GM19395 (cell line): ENCODE measurements at regions not wholly inside any gene's neighbourhood (a gene's known extent, or its start where the extent isn't known, plus 50 kb on each side); places are given as distances from the start of the nearest gene placed in this dataset.
"Not testable (repeated sequence)": the region's sequence is repeated elsewhere in the genome, so short reads cannot be mapped to it uniquely, and the experiment has no call there.

Experiments
- ATAC-seq: cut with Tn5 transposase; IDR thresholded peaks from one replicate; pipeline ENCODE4 v1.9.1; 2021; ENCODE audit warnings: mild to moderate bottlenecking, moderate library complexity; ENCODE audit not compliant: unreplicated experiment

DNA sequence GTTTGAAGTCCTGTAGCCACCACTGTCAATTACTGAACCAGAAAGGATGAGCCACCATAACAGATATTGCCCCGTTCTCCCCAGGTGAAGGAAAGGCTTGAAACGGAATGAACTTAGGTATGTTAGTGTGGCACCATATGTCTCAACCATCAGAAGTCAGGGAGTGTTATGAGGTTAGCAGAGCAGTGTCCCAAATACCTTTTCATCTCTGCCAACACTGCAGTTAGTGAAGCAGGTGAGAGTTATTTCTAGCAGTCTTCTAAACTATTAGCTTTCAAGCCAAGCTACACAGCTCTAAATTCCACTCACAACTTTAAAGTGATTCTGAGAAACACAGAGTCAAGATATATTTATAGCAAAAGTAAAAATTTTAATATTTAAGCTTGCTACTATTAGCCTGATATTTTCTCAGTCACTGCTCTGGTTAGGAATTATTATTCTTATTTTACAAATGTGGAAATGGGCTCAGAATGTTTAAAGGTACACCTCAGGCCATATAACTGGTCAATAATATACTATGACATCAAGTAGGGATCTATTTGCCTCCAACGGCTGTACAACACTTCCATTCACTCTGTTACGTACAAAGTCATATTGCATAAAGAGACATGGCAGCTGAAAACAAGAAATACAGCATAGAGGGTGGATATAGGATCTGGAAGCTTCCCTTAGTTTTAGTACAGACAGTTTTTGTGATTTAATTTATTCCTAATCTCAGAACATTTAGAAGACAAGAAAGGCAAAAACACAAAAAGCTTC lies 1527.1 kb upstream of the PRR20A start:
- no peak for ATAC-seq

DNA sequence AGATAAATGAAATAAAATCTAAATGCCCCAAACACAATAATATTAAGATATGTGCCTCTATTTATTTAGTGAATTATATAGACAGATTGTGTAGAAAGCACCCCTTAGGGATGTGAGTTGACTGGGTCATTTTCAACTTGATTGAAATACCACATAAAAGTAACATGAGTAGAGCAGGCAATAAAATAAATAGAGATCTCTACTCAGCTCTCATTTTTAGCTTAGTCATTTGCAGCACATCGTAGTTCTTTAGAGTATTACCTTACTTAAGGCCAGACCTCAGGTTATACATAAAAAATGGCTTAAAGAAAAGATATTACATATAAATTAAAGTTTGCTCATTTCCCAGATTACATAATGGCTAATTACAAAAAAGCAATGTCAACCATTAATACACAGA lies 1525.6 kb upstream of the PRR20A start:
- no peak for ATAC-seq

DNA sequence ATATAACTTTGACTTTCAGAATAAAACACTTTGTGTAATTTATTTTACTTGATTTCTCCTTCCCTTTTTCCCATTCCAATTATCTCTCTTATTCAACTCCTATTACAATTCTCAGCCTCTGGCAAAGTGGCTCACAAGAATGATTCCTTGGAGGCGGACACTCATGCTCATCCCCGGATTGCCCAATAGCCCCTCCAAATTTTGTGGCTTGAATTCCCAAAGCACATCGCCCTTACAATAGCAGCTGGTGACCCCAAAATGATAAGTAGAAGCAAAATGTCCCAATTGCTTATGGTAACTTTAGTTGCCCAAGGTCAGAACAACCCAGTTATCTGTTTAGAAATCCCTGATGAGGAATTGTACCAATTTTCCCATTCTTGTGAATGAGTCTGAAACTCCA lies 1523.5 kb upstream of the PRR20A start:
- no peak for ATAC-seq

DNA sequence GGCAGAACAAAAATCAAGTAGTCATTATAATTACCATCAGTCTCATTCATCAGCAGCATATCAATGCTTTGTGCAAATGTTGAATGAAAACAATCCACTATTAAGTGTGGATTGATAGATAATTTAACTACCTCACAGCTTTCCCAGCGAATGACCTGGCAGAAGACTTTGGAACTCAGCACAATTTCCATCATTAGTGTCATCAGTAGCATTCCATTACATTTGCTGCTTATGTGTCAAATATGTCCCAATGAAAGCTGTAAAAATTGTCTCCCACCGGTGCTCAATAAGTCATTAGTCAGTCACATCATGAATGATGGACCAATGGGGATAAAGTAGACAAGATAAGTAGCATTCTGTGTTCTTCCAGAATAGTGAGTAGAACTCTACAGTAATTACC lies 1513.5 kb upstream of the PRR20A start:
- ATAC-seq: no peak

DNA sequence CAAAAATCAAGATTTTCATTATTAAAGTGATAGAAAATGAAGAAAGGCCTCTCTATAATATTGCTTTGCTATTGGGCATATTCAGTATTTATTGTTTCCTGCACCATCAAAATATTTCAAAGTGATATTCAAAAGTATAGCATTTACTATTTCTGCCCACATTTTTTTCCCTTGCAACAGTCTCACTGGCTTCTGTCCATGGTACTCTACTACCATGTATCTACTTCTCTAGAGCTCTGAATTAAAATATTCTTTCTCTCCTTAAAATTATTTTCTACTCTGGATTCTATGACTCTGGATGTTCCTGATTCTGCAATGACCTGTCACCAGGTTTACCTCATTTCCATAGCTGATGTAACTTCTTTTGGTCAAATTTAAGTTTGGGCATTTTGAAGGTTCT lies 1508.3 kb upstream of the PRR20A start:
- no peak for ATAC-seq

DNA sequence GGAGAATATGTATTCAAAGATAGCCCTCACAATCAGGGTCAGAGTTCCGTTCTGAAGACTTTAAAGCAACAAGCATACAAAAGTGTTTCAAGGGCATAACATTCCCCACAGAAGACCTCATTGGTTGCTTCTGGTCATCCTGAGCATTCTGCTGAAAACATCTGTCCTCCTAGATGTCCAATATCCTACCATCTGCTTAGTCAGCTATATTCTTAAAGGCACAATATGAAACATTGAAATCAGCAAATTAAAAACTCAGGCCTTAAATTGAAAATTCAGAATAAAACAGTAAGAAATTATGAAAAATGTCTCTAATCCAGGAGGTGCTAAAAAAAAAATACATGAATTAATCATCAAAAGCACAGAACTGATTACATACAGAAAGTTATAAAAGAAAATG lies 1491.2 kb upstream of the PRR20A start:
- ATAC-seq: no peak

DNA sequence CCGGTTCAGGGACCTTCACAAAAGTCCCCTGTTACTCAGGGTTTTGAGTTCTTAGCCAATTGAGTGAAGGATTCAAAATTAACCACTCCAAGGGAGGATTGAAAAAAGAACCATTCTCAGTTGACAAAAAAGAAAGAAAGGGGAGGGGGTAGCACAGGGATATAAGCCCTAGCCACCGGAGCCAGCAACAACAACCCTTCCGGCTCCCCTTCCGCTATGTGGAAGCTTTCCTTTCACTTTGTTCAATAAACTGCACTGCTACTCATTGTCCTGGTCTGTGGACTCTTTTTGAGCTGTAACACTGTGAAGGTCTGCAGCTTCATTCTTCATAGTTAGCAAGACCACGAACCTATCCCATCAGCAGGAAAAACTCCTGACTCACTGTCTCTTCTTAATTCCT lies 1488.1 kb upstream of the PRR20A start:
- no peak for ATAC-seq

DNA sequence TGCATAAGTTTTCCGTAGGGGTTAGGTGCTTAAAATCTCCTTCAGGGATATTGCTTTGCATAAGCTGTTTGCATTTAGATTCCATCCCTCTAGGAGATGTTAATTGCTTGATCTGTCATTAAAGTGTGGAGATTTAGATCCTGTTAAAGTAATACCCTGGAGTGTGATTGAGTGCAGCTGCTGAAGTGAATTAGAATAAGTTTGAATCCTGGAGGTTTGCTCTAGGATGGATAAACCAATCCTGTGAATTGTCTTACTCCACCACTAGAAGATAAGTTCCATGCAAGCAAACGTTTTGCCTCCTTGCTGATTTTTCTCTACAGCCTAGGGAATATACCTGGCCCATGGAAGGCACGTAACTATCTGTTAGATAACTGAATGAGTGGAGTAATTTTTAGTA lies 1487.2 kb upstream of the PRR20A start:
- ATAC-seq: no peak

DNA sequence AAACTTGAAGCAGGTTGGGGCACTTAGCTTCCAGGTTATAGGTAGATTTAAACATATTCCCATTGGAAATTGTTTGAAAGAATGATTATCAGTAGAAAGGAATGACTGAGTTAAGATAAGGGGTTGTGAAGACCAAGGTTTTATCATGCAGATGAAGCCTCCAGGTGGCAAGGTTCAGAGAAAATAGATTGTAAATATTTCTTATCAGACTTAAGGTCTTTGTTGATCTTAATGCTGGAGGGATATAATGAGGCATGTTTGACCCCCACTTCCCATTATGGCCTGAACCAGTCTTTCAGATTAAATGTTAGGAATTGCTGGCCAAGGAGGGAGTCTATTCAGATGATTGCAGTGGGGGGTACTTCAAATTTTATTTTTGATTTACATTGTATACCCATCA lies 1486.5 kb upstream of the PRR20A start:
- ATAC-seq: no peak

DNA sequence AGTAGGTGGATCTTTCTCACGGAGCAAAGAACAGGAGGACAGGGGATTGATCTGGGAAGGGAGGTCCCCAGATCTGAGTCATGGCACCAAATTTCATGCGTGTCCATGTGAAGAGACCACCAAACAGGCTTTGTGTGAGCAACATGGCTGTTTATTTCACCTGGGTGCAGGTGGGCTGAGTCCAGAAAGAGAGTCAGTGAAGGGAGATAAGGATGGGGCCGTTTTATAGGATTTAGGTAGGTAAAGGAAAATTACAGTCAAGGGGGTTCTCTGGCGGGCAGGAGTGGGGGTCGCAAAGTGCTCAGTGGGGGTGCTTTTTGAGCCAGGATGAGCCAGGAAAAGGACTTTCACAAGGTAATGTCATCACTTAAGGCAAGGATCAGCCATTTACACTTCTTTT lies 1480.5 kb upstream of the PRR20A start:
- not testable (repeated sequence) for ATAC-seq

DNA sequence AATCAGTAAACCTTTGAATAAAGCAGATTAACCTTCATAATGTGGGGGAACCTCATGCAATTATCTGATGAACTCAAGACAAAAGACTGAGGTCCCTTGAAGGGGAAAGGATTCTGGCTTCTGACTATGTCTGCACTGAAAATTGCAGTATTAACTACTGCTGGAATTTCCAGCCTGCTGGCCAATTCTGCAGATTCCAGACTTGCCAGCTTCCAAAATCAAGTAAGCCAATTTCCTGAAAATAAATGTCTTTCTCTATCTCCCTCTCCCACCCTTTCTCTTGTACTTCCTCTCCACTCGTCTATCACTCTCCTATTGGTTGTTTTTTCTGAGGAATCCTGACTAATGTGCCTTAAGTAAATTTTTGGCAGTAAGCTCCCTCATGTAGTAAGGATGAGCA lies 1479.9 kb upstream of the PRR20A start:
- ATAC-seq: no peak

DNA sequence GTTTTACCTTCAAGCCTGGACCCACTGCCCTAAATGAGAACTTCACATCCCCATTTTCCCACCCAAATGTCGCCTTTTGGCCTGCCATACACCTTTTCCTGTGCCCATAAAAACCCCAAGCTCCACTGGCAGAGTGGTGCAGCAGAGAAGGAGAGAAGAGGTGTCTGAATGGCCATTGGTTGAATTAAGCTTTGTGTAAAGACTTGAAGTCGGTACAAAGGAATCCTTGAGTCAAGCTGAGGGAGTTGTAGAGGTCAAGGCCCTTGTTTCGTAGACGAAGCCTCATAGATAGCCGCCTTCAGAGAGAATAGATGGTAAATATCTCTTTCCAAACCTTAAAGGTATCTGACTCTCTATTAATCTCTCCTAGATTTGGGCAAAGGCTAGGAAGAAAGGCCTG lies 1479.2 kb upstream of the PRR20A start:
- no peak for ATAC-seq

DNA sequence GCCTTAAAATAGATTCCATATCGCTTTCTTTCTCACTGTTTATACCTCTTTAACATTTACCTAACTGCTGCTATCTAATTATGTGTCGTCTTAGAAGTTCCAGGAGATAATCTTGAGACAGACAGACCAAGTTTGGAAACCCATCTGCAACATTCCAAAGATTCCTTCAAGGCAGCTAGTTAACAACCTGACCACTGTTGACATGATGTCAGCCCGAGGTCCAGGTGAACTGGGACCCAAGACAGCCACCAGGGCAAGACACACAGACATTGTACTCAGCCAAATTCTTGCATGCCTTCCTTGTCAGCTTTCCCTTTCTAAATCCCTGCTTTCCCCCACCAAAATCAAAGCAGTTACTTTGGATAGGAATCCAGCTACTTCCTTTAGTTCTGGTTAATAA lies 1476.5 kb upstream of the PRR20A start:
- ATAC-seq: no peak

DNA sequence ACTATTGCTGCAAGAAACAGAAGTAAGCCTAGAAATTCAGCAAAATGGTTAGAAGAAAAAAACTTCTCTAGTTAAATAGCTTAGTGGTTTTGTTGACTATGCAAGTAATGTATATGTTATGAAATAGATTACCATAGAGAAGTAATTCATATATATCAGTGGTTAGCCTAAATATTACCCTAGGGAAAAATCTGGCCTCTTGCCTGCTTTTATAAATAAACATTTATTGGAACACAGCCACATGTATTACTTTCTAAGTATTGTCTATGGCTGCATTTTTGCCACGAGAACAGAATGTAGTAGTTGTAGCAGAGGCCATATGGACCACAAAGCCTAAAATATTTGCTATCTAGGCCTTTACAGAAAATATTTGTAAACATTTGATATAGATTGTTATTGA lies 1471.7 kb upstream of the PRR20A start:
- ATAC-seq: no peak

DNA sequence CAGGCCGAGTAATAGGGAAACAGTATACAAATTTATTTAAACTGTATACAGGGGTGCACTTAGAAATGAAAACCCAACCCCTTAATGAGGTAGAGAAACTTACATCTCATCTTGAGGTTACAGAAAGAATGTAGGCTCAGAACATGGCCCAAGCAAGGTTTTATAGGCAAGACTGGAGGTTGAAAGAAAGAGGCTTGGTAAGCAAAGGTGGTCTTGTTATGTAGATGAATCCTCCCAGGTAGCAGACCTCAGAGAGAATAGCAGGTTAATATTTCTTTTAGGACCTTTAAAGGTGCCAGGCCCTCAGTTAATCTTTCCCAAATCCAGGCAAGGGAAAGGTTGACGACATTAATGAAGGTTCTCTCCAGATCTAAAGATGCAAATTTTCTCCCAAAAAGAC lies 1466.8 kb upstream of the PRR20A start:
- no peak for ATAC-seq

DNA sequence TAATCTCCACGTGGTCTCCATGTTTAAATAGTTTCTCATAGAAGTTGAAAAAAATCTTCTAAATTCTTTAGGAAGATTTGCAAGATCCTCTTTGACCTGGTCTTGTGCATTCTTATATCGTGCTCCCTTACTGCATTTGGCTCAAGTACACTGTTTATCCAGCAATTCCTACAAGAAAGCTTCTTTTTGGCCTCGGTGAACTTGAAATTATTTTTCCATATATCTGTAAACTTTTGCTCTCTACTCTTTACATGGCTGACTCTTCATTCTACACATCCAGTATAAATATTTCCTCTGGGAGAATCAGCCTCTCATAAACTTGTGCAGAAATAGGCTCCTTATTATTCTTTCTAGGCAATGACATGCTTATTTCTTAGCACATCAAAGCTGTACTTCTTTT lies 1457.9 kb upstream of the PRR20A start:
- ATAC-seq: no peak

DNA sequence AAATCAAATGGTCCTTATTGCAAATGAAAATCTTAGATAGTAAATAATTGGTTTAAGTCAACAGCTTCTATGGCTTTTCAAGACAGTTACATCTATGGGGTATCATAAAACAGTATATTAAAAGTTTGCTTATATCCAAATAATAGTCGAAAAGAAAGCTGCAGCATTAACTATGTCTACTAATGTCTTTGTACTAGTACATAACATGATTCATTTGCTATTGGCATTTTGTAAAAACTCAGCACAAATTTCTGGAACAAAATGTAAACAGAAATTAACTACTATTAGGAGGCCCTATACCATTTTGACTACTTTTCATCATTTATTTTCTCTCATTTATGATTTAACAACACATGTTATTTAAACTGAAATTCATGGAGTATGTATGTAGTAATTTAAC lies 1435.2 kb upstream of the PRR20A start:
- ATAC-seq: no peak

DNA sequence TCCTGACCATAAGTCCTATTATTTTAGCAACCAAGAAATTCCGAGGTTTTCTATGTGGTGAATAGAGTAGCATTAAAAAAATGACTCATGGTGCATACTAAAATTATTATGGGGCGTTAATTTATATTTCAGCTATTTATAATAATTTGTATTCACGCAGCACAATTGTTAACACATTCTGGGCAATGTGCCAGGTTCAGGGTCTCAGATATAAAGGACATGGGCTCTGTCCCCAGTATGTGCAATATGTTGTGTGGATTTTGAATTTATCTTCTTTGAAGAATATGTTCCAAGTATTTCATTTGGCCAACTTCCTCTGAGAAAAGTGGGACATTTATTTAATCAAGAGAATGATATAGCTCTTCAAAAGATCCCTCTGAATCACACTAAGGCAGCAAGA lies 1434.7 kb upstream of the PRR20A start:
- no peak for ATAC-seq

DNA sequence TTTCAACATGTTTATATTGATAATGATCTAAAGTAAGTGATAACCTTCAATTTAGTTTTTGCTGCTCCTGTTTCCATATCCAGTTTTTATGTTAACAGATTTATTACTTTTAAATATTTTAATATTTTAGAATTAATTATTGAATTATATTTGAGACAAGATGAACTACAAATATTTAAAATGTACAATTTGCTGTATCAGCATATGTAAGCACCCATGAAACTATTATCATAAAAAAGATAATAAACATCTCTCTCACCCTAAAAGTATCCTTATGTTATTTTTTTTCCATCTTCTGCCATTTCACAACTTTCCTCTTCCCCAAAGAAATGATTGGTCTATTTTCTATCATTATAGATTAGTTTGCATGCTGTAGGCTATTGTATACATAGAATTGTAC lies 1426.6 kb upstream of the PRR20A start:
- no peak for ATAC-seq

DNA sequence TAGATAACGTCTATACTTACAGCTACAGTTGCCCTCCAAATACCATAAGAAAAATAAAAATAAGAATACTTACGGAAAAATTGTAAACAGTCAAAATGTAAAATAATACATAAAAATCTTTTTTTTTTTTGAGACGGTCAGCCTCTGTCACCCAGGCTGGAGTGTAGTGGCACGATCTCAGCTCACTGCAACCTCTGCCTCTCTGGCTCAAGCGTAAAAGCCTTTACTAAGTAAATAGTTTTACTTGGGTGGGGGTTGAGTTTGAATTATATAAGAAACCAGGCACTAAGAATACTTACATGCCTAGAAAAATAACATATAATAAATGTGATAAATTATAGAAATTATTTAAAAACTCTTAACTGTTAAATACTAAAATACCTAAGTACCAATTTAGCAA lies 1413.0 kb upstream of the PRR20A start:
- ATAC-seq: no peak

DNA sequence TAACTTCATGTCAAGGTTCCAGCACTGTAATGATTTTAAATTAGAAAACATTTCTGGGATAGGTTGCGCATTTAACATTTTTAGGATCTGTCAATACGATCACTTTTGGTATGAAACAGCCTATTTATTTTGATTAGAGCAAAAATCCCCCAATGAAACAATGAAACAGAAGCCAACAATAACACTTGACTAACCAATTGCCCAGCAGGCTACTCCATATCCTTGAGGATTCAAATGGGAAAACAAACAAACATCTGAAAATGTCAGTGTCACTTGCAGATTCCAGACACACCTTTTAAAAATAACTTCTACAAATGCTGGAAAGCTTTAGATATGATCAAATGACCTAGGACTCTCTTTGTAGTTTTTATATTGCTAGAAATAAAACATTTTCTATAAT lies 1412.5 kb upstream of the PRR20A start:
- no peak for ATAC-seq

DNA sequence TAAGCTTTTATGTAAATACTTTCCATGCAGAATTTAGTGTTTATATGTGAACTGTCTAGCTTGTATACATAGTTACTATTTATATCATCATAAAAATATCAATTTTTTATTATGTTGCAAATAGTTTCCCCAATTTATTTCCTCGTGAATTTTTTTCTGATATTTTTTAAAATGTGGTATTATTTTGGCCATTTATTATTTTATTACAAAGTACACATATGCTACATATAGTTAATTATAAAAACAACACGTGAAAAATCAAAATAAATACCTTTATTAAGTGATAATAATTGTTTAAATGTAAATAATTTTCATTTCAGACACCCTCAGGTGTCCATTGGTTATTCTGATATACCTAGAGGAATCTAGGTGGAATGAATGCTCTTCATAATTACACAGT lies 1394.9 kb upstream of the PRR20A start:
- ATAC-seq: no peak

DNA sequence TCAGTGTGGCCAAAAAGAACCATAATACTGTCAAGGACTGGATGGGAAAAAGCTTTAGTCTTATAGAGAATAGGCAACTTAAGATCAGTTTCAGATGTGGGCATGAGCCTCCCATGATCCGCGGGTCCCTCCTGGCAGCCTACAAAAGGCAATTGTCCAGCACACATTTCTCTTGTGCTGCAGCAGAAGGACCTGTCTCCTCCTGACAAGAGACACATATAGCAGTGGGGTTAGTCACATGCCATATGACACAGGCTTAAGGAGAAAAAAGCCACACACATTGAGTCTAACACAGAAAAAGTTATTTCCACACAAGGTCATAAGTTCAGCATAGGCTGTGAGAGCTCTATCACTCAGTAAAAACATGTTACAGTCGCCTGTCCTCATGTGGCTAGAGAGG lies 1378.7 kb upstream of the PRR20A start:
- no peak for ATAC-seq
